Upper lobe of right lung (tissue), 1 donor: ENCODE measurements at regions not wholly inside any gene's neighbourhood (a gene's known extent, or its start where the extent isn't known, plus 50 kb on each side); places are given as distances from the start of the nearest gene placed in this dataset.

Experiments
- ATAC-seq: fragments of 200-7000 bp; cut with Tn5 transposase; one replicate; pipeline ENCODE4 v1.9.1; 2020; ENCODE audit warnings: mild to moderate bottlenecking, moderate library complexity
- DNase-seq: peaks from one replicate; pipeline ENCODE4 v3.0.0-alpha.2; 2020
- H3K27ac ChIP-seq: fragments of 200-600 bp; one replicate; pipeline ENCODE4 v1.8.0; 2022
- H3K27me3 ChIP-seq: fragments of 200-600 bp; one replicate; pipeline ENCODE4 v1.8.0; 2022; ENCODE audit warnings: mild to moderate bottlenecking
- H3K36me3 ChIP-seq: fragments of 200-600 bp; one replicate; pipeline ENCODE4 v1.8.0; 2022
- H3K4me1 ChIP-seq: fragments of 200-600 bp; one replicate; pipeline ENCODE4 v1.8.0; 2022
- H3K4me3 ChIP-seq: fragments of 200-600 bp; one replicate; pipeline ENCODE4 v1.8.0; 2022; ENCODE audit warnings: mild to moderate bottlenecking
- H3K9me3 ChIP-seq: fragments of 200-600 bp; one replicate; pipeline ENCODE4 v1.8.0; 2022
- CTCF ChIP-seq: fragments of 200-600 bp; IDR thresholded peaks from one replicate; pipeline ENCODE4 v1.8.0; 2022; ENCODE audit warnings: antibody characterized with exemption
- intact Hi-C: fragments of 100-400 bp; cut with DNase I; formaldehyde crosslinking; loops from one replicate; pipeline ENCODE4 v1.11.0; 2022
- donor health status: DM: no; HTN: yes; CAD: no; lungs with severe emphysema.

- ATAC-seq (peak; percentile 27), DNase-seq (no peak)
- H3K27me3 ChIP-seq, result no peaks in the 10 kb centered on the region
- no peaks in the 10 kb centered on the region for H3K9me3 ChIP-seq
- no peak for TF ChIP-seq CTCF
- H3K36me3 ChIP-seq, result no peaks in the 10 kb centered on the region
- intact Hi-C loops, result no loop called here
- no peak overlapping the region for H3K27ac ChIP-seq
- peak overlapping the region; percentile 1 for H3K4me3 ChIP-seq
- H3K4me1 ChIP-seq, result no peaks in the 10 kb centered on the region
Observed at GRCh38 chr4:89469516-89469915, 161.9 kb upstream of the GPRIN3 start.

GRCh38 chr4:89468602-89469001, 161.0 kb upstream of the GPRIN3 start:
- Histone ChIP-seq H3K27me3 (no peaks in the 10 kb centered on the region), H3K36me3 (no peaks in the 10 kb centered on the region), H3K4me1 (no peaks in the 10 kb centered on the region), H3K4me3 (no peak overlapping the region), H3K27ac (no peak overlapping the region), H3K9me3 (no peaks in the 10 kb centered on the region)
- DNase-seq (no peak), ATAC-seq (no peak)
- intact Hi-C loops, result no loop called here
- TF ChIP-seq CTCF, result no peak

- Histone ChIP-seq H3K9me3 (no peaks in the 10 kb centered on the region), H3K27ac (no peak overlapping the region), H3K4me3 (no peak overlapping the region), H3K36me3 (no peaks in the 10 kb centered on the region), H3K27me3 (no peaks in the 10 kb centered on the region), H3K4me1 (no peaks in the 10 kb centered on the region)
- no peak for TF ChIP-seq CTCF
- ATAC-seq (no peak), DNase-seq (no peak)
- intact Hi-C loops, result no loop called here
Observed at GRCh38 chr4:89463341-89463740, 155.7 kb upstream of the GPRIN3 start.

- TF ChIP-seq CTCF, result no peak
- Histone ChIP-seq H3K36me3 (no peaks in the 10 kb centered on the region), H3K9me3 (peaks cover 14% of the 10 kb centered on the region), H3K4me3 (no peak overlapping the region), H3K4me1 (no peaks in the 10 kb centered on the region), H3K27me3 (no peaks in the 10 kb centered on the region), H3K27ac (no peak overlapping the region)
- DNase-seq (no peak), ATAC-seq (no peak)
- intact Hi-C loops, result no loop called here
Observed at GRCh38 chr4:89447543-89447942, 139.9 kb upstream of the GPRIN3 start.

GRCh38 chr4:89446193-89446592, 138.6 kb upstream of the GPRIN3 start:
- Histone ChIP-seq H3K27me3 (no peaks in the 10 kb centered on the region), H3K27ac (no peak overlapping the region)
- intact Hi-C loops, result no loop called here

More at GRCh38 chr4:89446193-89446592, 138.6 kb upstream of the GPRIN3 start:
- ATAC-seq (no peak), DNase-seq (no peak)
- Histone ChIP-seq H3K4me1 (no peaks in the 10 kb centered on the region), H3K36me3 (no peaks in the 10 kb centered on the region), H3K9me3 (peaks cover 14% of the 10 kb centered on the region), H3K4me3 (no peak overlapping the region)
- TF ChIP-seq CTCF, result no peak
